Ramos (cell line): ENCODE measurements at regions not wholly inside any gene's neighbourhood (a gene's known extent, or its start where the extent isn't known, plus 50 kb on each side); places are given as distances from the start of the nearest gene placed in this dataset.
"Not testable (repeated sequence)": the region's sequence is repeated elsewhere in the genome, so short reads cannot be mapped to it uniquely, and the experiment has no call there.

Source experiments
- in situ Hi-C: fragments of 300-500 bp; cut with MboI; formaldehyde crosslinking; loops from one replicate; pipeline ENCODE4 v1.14.3; 2022; ENCODE audit warnings: low sequenced_read_pairs; ENCODE audit not compliant: unreplicated experiment

DNA sequence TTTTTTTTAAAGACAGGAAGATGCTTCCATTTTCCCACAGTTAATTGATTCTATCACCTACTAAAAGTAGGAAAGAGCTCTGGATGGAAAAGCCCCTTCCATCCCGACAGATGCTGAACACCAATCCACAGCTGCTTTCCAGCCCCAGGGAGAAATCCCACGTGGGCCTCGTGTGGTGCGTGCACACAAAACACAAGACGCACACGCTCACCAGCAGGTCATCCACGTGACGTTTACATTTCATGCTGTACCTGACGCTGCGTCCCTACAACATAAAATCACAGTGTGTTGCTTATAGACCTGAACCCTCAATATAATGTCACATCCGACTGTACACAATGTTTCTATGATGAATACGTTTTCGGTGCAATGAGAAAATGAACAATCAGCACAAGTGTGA lies 50.2 kb upstream of the DACT2 start:
- in situ Hi-C loops: loop anchor here (5.0 kb wide), 1 partner anchor 513 kb away; no protein-coding TSS in a partner anchor

DNA sequence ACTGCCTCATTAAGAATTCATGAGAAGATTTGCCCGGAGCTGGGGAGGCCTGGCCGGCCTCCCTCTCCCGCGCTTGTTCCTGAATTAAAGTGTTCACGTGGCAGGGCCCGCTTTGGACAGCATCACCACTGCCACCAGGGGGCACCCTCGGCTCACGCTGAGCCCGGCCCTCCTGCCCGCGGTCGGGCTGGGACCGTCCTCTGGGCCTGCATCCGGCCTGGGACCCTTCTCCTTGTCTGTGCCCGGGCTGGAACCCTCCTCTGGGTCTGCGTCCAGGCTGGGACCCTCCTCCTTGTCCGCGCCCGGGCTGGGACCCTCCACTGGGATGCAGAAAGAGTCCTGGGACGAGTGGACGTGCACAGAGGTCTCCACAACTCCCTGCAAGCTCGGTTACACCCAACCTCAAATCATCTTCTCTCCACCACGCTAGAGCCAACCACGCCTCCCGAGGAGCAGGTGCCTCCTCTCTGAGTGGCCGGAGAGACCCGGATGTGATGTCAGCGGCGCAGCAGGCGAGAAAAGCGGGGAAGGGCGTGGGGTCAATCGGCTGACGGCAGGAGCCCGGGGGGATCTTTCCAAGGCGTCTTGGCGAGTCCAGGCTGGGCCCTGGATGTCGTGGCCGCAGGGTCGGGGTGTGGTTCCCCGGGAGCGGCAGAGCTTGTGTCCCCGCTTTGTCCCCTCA lies 50.9 kb upstream of the DACT2 start:
- in situ Hi-C loops: loop anchor here (5.0 kb wide), 1 partner anchor 512 kb away; no protein-coding TSS in a partner anchor

GRCh38 chr6:168371185-168371584 lies 51.6 kb upstream of the DACT2 start:
- in situ Hi-C loops: loop anchor here (5.0 kb wide), 1 partner anchor 511 kb away; no protein-coding TSS in a partner anchor

GRCh38 chr6:168371618-168371980 lies 52.0 kb upstream of the DACT2 start:
- in situ Hi-C loops: loop anchor here (5.0 kb wide), 1 partner anchor 511 kb away; no protein-coding TSS in a partner anchor

- in situ Hi-C loops: loop anchor here (5.0 kb wide), 1 partner anchor 510 kb away; no protein-coding TSS in a partner anchor
Observed at GRCh38 chr6:168371981-168372711, 52.6 kb upstream of the DACT2 start.

DNA sequence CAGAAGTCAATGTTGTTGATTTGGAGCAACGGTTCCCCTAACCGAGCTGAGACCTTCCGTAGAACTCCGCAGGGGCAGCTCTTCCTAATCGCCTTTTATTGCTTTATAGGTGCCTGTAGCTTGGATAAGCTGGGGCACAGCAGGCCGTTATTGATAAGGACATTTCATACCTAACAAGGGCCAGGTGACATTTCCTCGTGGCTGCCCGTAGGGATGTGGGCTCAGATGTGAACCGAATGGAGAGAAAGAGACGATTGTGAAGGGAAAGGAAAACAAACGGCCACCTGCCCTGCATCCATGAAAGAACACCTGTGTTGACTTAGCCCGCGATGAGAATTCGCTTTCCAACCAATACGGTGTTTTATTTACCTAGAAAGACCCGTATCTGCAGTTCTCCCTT lies 53.3 kb upstream of the DACT2 start:
- in situ Hi-C loops: loop anchor here (5.0 kb wide), 1 partner anchor 509 kb away; no protein-coding TSS in a partner anchor

- in situ Hi-C loops: loop anchor here (5.0 kb wide), 1 partner anchor 509 kb away; no protein-coding TSS in a partner anchor
Observed at GRCh38 chr6:168373389-168373788, 53.8 kb upstream of the DACT2 start.

DNA sequence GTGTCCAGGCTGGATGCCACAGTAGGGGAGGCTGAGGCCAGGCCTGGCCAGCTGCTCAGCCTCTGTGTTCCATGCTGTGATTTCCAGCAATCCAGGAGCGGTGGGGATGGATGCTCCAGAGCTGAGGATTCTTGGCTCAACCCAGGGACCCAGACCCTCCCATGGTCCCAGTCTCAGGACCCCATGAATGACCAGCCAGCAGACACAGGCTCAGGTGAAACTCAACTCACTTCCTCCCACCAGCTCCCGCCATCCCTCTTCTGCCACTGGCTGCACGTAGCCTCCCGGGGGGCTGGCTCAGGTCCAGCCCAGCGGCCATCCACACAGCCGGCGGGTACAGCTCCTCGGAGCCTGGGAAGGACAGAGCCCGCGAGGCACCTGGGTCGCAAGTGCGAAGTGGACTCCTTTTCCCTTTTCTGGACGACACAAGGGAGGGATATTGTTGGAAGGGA lies 54.5 kb upstream of the DACT2 start:
- in situ Hi-C loops: loop anchor here (5.0 kb wide), 1 partner anchor 508 kb away; no protein-coding TSS in a partner anchor

- in situ Hi-C loops: loop anchor here (5.0 kb wide), 1 partner anchor 508 kb away; no protein-coding TSS in a partner anchor
Observed at GRCh38 chr6:168374541-168375071, 55.0 kb upstream of the DACT2 start.

- in situ Hi-C loops: no loop called here
Observed at GRCh38 chr6:168376120-168376519, 56.5 kb upstream of the DACT2 start.

DNA sequence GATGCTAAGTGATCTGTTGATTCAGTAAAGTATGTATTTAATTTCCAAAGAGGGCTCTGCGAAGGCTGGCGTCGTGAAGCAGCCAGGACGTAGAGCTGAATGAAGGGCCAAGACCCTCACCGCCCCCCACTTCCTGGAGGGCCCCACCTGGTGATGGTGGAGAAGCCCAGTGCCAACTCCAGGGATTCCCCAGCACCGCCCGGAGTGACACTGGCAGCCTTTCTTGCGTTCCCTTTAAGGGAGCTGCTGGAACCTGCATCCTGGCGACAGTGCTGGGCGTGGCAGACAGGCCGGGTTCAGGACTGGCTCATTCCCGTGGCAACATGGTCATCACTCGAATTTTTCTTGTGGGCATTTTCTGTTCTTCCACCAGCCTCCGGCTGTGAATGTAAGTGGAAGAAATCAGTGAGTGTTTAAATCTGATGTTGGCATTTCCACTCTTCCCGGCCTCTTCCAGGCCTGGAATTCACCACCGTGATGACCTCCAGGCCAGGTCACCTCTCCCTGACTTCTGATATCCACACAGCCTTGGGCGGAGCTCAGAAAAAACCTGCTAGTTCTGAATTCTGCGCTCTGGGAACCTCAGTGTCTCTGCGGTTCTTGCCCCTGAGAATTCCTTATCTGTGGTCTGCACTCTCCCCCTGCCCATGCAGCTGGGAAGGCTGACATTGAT lies 57.4 kb upstream of the DACT2 start:
- in situ Hi-C loops: no loop called here

- in situ Hi-C loops: no loop called here
Observed at GRCh38 chr6:168377484-168377855, 57.9 kb upstream of the DACT2 start.

DNA sequence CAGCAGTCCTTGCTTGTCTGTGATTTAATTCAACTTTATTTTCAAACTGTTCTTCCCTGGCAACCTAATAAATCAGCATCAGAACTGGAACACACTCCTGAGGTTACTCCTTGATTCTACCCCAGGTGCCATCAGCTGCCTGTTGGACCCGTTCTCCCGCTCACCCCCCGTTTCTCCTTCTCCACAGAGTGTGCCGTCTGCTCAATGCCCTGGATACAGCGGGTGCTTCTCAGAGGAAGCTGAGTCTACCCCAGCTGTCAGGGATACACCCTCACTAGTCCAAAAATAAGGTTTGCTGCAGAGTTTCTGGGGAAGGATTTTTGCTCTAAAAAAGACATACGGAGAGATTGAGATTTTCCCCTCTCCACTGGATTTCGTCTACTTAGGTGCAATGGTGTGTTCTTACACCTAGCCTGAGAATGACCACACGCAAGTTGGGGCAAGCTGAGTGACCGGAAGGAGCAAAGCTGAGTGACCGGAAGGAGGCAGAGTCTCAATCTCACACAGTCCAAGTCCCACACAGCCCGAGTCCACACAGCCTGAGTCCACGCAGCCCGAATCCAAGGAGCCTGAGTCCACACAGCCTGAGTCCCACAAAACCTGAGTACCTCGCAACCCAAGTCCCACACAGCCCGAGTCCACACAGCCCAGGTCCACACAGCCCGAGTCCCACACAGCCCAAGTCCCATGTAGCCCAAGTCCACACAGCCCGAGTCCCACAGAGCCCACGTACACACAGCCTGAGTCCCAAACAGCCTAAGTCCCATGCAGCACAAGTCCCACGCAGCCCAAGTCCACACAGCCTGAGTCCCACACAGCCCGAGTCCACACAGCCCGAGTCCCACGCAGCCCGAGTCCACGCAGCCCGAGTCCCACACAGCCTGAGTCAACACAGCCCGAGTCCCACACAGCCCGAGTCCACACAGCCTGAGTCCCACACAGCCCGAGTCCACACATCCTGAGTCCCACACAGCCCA lies 58.6 kb upstream of the DACT2 start:
- in situ Hi-C loops: no loop called here

DNA sequence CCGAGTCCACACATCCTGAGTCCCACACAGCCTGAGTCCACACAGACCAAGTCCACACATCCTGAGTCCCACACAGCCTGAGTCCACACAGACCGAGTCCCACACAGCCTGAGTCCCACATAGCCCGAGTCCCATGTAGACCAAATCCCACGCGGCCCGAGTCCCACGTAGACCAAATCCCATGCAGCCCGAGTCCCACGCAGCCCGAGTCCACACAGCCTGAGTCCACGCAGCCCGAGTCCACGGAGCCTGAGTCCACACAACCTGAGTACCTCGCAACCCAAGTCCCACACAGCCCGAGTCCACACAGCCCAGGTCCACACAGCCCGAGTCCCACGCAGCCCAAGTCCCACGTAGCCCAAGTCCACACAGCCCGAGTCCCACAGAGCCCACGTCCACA lies 60.0 kb upstream of the DACT2 start:
- in situ Hi-C loops: not testable (repeated sequence)

DNA sequence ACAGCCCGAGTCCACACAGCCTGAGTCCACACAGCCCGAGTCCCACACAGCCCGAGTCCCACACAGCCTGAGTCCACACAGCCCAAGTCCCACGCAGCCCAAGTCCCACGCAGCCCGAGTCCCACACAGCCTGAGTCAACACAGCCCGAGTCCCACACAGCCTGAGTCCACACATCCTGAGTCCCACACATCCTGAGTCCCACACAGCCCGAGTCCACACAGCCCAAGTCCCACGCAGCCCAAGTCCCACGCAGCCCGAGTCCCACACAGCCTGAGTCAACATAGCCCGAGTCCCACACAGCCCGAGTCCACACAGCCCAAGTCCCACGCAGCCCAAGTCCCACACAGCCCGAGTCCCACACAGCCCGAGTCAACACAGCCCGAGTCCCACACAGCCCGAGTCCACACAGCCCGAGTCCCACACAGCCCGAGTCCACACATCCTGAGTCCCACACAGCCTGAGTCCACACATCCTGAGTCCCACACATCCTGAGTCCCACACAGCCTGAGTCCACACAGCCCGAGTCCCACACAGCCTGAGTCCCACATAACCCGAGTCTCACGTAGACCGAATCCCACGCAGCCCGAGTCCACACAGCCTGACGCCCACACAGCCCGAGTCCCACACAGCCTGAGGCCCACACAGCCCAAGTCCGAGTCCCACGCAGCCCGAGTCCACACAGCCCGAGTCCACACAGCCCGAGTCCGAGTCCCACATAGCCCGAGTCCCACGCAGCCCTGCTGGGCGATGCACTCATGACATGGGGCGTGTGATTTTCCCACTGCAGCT lies 60.6 kb upstream of the SMOC2 start:
- in situ Hi-C loops: not testable (repeated sequence)

DNA sequence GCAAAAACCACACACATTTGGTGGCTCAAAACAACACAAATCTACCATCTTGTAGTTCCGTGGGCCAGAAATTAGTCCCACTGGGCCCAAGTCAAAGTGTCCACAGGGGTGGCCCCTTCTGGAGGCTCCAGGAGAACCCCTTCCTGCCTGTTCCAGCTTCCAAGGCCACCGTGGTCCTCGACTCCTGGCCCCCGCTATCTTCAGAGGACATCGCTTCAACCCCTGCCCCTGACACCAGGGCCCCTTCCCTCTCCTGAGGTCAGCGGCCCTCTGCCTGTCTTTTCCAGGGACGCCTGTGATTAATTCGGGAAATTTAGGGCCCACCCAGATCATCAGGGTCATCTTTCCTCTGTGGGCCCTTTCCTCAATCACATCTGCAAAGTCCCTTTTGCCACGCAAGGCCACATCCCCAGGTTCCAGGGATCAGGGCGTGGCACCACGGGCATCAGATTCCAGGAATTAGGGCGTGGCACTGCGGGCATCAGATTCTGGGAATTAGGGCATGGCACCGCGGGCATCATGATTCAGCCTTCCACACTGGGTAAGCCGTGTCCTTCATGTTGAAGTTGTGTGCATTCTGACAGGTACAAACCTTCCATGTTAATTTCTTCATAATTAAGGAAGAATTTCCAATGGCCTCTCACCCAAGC lies 59.9 kb upstream of the SMOC2 start:
- in situ Hi-C loops: no loop called here

DNA sequence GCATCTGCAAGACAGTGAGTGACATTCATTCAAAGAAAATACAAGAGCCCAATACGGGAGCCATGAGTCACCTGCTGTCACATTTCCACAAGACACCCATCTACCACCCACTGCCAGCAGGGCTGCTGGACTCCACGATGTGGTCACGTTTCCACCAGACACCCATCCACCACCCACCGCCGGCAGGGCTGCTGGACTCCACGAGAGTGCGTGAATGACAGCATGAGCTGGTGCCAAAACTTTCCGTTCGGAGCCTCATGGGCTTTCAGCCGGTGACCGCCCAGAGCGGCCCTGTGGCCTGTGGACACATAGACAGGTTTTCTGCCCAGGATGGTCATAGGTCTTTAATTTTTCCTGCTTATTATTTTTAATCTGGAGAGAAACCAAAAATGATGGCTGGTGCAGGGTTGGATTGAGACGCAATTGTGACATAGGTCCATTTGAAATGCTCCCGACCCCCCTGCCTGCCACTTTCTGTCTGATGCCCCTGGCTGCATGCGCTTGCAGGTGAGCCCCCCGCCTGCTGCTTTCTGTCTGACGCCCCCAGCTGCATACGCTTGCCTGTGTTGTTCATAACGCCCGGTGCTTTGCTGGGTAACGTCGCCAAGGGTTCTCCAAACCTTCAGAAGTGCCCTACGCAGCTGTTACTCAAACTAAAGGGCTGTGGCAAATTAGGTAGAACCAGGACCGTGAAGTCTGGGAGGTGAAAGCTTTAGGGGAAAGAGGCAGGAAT lies 59.1 kb upstream of the SMOC2 start:
- in situ Hi-C loops: no loop called here
